ENCODE measurements at regions not wholly inside any gene's neighbourhood (a gene's known extent, or its start where the extent isn't known, plus 50 kb on each side); places are given as distances from the start of the nearest gene placed in this dataset.

- ATAC-seq = no peak
- TF ChIP-seq ZNF8 (CRISPR knock-in tag; IDR thresholded peaks at IDR 0.05) = no peak
- TF ChIP-seq ZNF70 (CRISPR knock-in tag; IDR thresholded peaks at IDR 0.05) = no peak
- no peak for TF ChIP-seq PATZ1 (CRISPR knock-in tag; IDR thresholded peaks at IDR 0.05; ENCODE audit: borderline replicate concordance)
- no peak for TF ChIP-seq TCF4 (CRISPR knock-in tag; IDR thresholded peaks at IDR 0.05; ENCODE audit: borderline replicate concordance)
- TF ChIP-seq OSR1 (CRISPR knock-in tag; IDR thresholded peaks at IDR 0.05) = no peak
- TF ChIP-seq GLIS3 (CRISPR knock-in tag; IDR thresholded peaks at IDR 0.05) = no peak
- TF ChIP-seq CSRNP3 (CRISPR knock-in tag; IDR thresholded peaks at IDR 0.05) = no peak
- TF ChIP-seq BACH2 (CRISPR knock-in tag; IDR thresholded peaks at IDR 0.05; ENCODE audit: borderline replicate concordance) = no peak
- TF ChIP-seq TOX (CRISPR knock-in tag; IDR thresholded peaks at IDR 0.05; ENCODE audit: borderline replicate concordance) = no peak
- TF ChIP-seq RARB (CRISPR knock-in tag; IDR thresholded peaks at IDR 0.05) = no peak
- no peak for TF ChIP-seq ZC3H10 (CRISPR knock-in tag; IDR thresholded peaks at IDR 0.05)
- TF ChIP-seq ISL1 (CRISPR knock-in tag; IDR thresholded peaks at IDR 0.05) = no peak
- no peak for TF ChIP-seq POU6F1 (CRISPR knock-in tag; IDR thresholded peaks at IDR 0.05; ENCODE audit: borderline replicate concordance, low read depth)
- TF ChIP-seq ARNTL (CRISPR knock-in tag; IDR thresholded peaks at IDR 0.05; ENCODE audit: borderline replicate concordance, low read depth) = no peak
- TF ChIP-seq CREB5 (CRISPR knock-in tag; IDR thresholded peaks at IDR 0.05; ENCODE audit: low read depth) = no peak
- TF ChIP-seq ZFP3 (CRISPR knock-in tag; IDR thresholded peaks at IDR 0.05) = no peak
- TF ChIP-seq ZFP30 (CRISPR knock-in tag; IDR thresholded peaks at IDR 0.05) = no peak
- no peak for TF ChIP-seq CSDC2 (CRISPR knock-in tag; IDR thresholded peaks at IDR 0.05)
Observed at GRCh38 chr9:126132746-126133145, 193.9 kb upstream of the MVB12B start.

GRCh38 chr9:126144196-126144595 is 182.4 kb upstream of the MVB12B start:
- TF ChIP-seq ZC3H10 (CRISPR knock-in tag; IDR thresholded peaks at IDR 0.05) (no peak), TSHZ2 (CRISPR knock-in tag; IDR thresholded peaks at IDR 0.05) (no peak), CSRNP3 (CRISPR knock-in tag; IDR thresholded peaks at IDR 0.05) (no peak), TCF4 (CRISPR knock-in tag; IDR thresholded peaks at IDR 0.05; ENCODE audit: borderline replicate concordance) (no peak), PATZ1 (CRISPR knock-in tag; IDR thresholded peaks at IDR 0.05; ENCODE audit: borderline replicate concordance) (no peak), PPARA (CRISPR knock-in tag; IDR thresholded peaks at IDR 0.05; ENCODE audit: borderline replicate concordance) (no peak), ARNTL (CRISPR knock-in tag; IDR thresholded peaks at IDR 0.05; ENCODE audit: borderline replicate concordance, low read depth) (no peak), POU6F1 (CRISPR knock-in tag; IDR thresholded peaks at IDR 0.05; ENCODE audit: borderline replicate concordance, low read depth) (no peak), ESRRG (CRISPR knock-in tag; IDR thresholded peaks at IDR 0.05) (no peak), ZFP30 (CRISPR knock-in tag; IDR thresholded peaks at IDR 0.05) (no peak), ISL1 (CRISPR knock-in tag; IDR thresholded peaks at IDR 0.05) (no peak)
- no peak for ATAC-seq
